ENCODE measurements at regions not wholly inside any gene's neighbourhood (a gene's known extent, or its start where the extent isn't known, plus 50 kb on each side); places are given as distances from the start of the nearest gene placed in this dataset.

DNA sequence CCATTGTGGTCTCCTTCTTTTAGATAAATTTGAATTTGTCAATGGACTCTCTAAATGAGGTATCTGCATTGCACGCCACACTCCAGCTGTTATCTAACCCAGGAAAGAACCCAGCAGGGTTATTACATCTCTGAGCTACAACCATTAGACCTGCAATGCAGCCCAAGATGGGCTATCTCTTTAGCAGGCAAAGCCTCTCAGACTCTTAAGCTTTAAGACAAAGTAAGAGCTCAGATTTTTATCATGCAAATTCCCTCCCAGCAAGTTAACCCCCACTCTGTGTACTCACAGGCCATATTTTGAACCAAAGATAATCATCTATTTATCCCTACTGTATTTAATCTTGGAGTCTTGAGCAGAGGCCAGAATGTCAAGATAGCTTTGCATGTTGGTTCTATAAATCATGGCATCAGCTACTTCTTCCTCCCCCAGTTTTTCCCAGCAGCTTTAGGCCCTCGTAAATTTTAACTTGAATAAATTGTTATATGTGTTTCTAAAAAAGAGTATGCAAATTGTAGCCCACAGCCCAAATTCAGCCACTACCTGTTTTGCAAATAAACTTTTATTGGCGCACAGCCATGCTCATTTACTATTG lies 273.7 kb upstream of the PKDCC start:
- H3K36me3 ChIP-seq = no peaks in the 10 kb centered on the region
- peaks cover 7 to 8% of the 10 kb centered on the region in 2 donors for H3K4me1 ChIP-seq
- H3K27me3 ChIP-seq = no peaks in the 10 kb centered on the region
- intact Hi-C loops (cut with DNase I) = loop anchor here (10.0 kb wide), 1 partner anchor 359 kb away; no protein-coding TSS in a partner anchor
- no peak for DNase-seq
- no peaks in the 10 kb centered on the region for H3K9me3 ChIP-seq
- 75 to 77% methylated on average over 3 of the region's 3 CpGs for WGBS, 2 donors
- H3K27ac ChIP-seq = no peak overlapping the region
- no peak overlapping the region for H3K4me3 ChIP-seq (replicated peaks in 1 of 3)
- TF ChIP-seq CTCF (IDR thresholded peaks at IDR 0.05) (no peak), POLR2A (IDR thresholded peaks at IDR 0.05) (no peak)

DNA sequence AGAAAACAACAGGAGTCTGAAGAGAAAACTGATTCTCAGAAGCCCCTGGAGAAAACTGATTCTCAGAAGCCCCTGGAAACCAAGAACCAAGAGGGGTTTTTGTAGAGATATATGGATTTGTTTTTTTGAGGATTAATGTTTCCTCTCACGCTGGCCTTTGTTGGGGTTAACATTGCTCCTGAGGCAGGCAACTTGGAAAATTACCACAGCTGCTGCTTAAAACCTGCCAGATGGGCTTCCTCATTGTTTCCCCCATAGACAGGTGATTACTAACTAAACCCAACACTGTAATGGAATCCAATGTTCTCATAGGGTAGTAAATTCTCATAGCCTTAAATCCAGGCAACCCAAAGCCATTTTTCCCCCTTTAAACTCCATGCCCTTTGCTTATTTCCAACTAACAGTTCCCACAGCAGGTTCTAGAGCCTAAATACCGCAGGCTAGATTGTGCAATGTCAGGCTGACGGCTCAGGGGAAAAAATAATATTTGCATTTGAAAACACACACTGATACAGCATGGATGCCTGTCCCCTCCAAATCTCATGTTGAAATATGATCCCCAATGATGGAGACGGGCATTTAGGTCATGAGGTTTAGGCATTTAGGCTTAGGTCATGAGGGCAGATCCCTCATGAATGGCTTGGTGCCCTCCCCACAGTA lies 272.3 kb upstream of the PKDCC start:
- Histone ChIP-seq H3K36me3 (no peaks in the 10 kb centered on the region), H3K9me3 (no peaks in the 10 kb centered on the region), H3K27me3 (no peaks in the 10 kb centered on the region), H3K4me1 (peaks cover 15 to 20% of the 10 kb centered on the region in 2 donors), H3K27ac (no peak overlapping the region), H3K4me3 (replicated peaks in 1 of 3) (no peak overlapping the region)
- TF ChIP-seq CTCF (IDR thresholded peaks at IDR 0.05) = no peak
- TF ChIP-seq POLR2A (IDR thresholded peaks at IDR 0.05) = no peak
- intact Hi-C loops (cut with DNase I) = loop anchor here (10.0 kb wide), 1 partner anchor 361 kb away; no protein-coding TSS in a partner anchor
- WGBS, 2 donors = 83 to 95% methylated on average over 4 of the region's 4 CpGs
- no peak for DNase-seq

- no peaks in the 10 kb centered on the region for H3K9me3 ChIP-seq
Measured at GRCh38 chr2:41779888-41780287, 267.9 kb upstream of the PKDCC start.

GRCh38 chr2:41782306-41783158 lies 265.3 kb upstream of the PKDCC start:
- no peak overlapping the region for H3K27ac ChIP-seq
- no peaks in the 10 kb centered on the region for H3K9me3 ChIP-seq
- H3K27me3 ChIP-seq = no peaks in the 10 kb centered on the region
- H3K4me1 ChIP-seq = peaks cover 21 to 24% of the 10 kb centered on the region in 2 donors
- WGBS, 2 donors = 35 to 37% methylated on average over 6 of the region's 6 CpGs
- TF ChIP-seq CTCF (IDR thresholded peaks at IDR 0.05) (peak; percentile 67 to 88 (median 86)), POLR2A (IDR thresholded peaks at IDR 0.05) (no peak)
- no peak overlapping the region for H3K4me3 ChIP-seq (replicated peaks in 1 of 3)
- DNase-seq = peak; percentile 10 to 38
- no peaks in the 10 kb centered on the region for H3K36me3 ChIP-seq
- intact Hi-C loops (cut with DNase I) = no loop called here

More at GRCh38 chr2:41779888-41780287, 267.9 kb upstream of the PKDCC start:
- peak overlapping the region in 1 of 3 donors; percentile 11 for H3K27ac ChIP-seq
- DNase-seq = no peak
- H3K4me1 ChIP-seq = peaks cover 21 to 24% of the 10 kb centered on the region in 2 donors
- no peak for TF ChIP-seq POLR2A (IDR thresholded peaks at IDR 0.05)
- no peak for TF ChIP-seq CTCF (IDR thresholded peaks at IDR 0.05)
- WGBS, 2 donors = 17% methylated on average over 3 of the region's 3 CpGs
- H3K36me3 ChIP-seq = no peaks in the 10 kb centered on the region
- H3K4me3 ChIP-seq (replicated peaks in 1 of 3) = no peak overlapping the region
- H3K27me3 ChIP-seq = no peaks in the 10 kb centered on the region
- intact Hi-C loops (cut with DNase I) = loop anchor here (10.0 kb wide), 1 partner anchor 365 kb away; no protein-coding TSS in a partner anchor

Measured in thyroid gland (tissue), 4 donors.